ENCODE measurements at regions not wholly inside any gene's neighbourhood (a gene's known extent, or its start where the extent isn't known, plus 50 kb on each side); places are given as distances from the start of the nearest gene placed in this dataset.

DNA sequence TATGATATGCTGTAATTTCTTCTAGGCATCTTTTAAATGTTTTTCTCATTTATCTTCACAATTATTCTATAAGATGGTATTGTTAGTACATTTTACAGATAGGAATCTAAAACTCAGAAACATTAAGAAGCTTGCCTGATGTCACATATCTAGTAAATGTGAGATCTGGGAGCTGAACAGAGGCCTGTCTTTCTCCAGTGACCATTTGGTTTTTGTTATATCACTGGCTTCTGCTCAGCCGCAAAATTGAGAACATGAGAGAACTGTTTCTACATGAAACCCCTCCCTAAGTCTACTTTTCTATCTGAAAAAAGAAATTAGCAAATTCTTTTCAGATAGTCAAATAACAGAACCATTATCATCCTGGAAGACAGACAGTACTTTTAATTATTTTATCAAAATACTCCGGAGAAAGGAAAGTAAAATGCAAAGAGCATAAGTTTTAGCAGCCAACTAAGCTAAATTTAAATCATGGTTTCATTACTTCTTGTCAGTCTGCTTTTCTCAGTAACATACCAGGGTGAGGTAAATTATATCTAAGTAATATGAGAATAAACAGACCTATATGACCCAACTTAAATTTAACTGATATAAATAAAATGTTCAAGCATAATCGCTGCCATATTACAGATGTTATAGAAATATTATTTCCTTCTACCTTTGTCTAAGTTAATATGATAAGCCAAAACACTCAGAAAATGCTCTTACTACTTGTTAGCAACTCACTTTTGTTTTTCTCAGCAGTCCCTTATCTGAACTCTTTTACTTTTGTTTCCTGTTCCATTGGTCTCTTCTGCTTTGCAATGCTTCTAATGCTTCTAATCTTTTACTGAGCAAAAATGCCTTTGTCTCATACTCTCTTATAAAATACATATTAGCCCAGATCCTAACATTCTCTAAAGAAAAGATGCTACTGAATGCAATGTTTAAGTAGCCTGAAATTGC is 68.0 kb upstream of the MBNL1 start:
- H3K27ac ChIP-seq: peak overlapping the region; percentile 76
- H3K36me3 ChIP-seq: no peaks in the 10 kb centered on the region
- H3K27me3 ChIP-seq (ENCODE audit: low read depth): no peaks in the 10 kb centered on the region
- TF ChIP-seq, protein P1, sequence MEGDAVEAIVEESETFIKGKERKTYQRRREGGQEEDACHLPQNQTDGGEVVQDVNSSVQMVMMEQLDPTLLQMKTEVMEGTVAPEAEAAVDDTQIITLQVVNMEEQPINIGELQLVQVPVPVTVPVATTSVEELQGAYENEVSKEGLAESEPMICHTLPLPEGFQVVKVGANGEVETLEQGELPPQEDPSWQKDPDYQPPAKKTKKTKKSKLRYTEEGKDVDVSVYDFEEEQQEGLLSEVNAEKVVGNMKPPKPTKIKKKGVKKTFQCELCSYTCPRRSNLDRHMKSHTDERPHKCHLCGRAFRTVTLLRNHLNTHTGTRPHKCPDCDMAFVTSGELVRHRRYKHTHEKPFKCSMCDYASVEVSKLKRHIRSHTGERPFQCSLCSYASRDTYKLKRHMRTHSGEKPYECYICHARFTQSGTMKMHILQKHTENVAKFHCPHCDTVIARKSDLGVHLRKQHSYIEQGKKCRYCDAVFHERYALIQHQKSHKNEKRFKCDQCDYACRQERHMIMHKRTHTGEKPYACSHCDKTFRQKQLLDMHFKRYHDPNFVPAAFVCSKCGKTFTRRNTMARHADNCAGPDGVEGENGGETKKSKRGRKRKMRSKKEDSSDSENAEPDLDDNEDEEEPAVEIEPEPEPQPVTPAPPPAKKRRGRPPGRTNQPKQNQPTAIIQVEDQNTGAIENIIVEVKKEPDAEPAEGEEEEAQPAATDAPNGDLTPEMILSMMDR (IDR thresholded peaks at IDR 0.05): no peak
- no peaks in the 10 kb centered on the region for H3K9me3 ChIP-seq
- ATAC-seq (no peak), DNase-seq (no peak)
- H3K4me1 ChIP-seq: peaks cover 42% of the 10 kb centered on the region
- intact Hi-C loops (cut with DNase I): loop anchor here (10.0 kb wide), 1 partner anchor 64 kb away; the partner anchor contains the start of gene MBNL1
- H3K4me3 ChIP-seq: peak overlapping the region; percentile 18

DNA sequence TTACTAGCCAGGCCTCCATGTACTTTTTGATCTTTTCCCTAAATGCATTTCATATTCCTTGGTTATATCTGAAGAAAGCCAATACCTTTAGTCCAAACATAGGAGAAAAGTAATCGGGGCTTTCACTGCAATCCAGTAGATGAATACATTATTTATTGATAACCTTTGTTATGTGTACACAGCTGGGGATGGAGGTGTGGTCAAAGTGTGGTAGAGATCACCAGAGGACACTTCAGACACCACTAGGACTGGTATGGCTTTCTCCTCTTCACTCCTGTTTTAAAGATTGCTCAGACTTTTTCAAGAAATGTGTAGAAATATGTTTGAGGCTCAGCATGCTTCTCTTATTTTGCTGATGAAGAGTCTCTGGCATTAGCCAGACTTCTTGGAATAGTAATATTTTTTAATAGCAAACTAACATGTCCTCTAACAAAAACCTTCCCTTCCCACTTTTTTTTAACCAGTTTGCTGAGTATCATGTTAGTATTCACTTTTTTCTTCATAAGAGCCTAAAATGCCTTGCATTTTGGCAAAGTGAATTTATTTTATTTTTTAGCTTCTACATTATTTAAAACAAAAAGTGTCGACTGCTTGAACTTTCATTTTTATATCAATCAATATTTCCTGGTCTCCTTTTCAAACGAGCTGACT is 65.6 kb upstream of the MBNL1 start:
- TF ChIP-seq, protein P1 (IDR thresholded peaks at IDR 0.05): no peak
- DNase-seq: no peak
- peaks cover 42% of the 10 kb centered on the region for H3K4me1 ChIP-seq
- H3K9me3 ChIP-seq: no peaks in the 10 kb centered on the region
- no peaks in the 10 kb centered on the region for H3K36me3 ChIP-seq
- intact Hi-C loops (cut with DNase I): loop anchor here (10.0 kb wide), 1 partner anchor 62 kb away; the partner anchor contains the start of gene MBNL1
- peak; percentile 44 to 47 for ATAC-seq
- no peaks in the 10 kb centered on the region for H3K27me3 ChIP-seq (ENCODE audit: low read depth)
- peak overlapping the region; percentile 74 for H3K27ac ChIP-seq
- peak overlapping the region; percentile 41 for H3K4me3 ChIP-seq

DNA sequence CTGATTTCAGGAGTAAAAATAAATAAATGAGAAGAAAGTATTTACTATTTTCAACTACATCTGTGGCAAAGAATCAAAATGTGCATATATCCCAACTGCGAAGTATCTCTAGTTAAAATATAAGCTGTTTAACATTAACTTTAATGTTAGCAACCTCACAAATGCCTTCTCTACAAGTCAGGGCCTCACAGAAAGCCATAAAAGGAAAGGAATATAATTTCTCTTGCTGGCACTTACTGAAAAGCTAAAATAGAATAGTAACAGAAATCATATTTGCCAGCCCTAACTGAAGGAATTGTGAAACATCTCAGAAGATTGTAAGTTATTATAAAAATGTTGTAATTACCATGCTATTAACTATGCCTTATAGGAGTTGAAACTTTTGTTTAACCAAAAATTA is 65.1 kb upstream of the MBNL1 start:
- H3K9me3 ChIP-seq: no peaks in the 10 kb centered on the region
- ATAC-seq (no peak), DNase-seq (no peak)
- H3K4me3 ChIP-seq: peak overlapping the region; percentile 41
- peaks cover 38% of the 10 kb centered on the region for H3K4me1 ChIP-seq
- peak overlapping the region; percentile 74 for H3K27ac ChIP-seq
- H3K36me3 ChIP-seq: no peaks in the 10 kb centered on the region
- TF ChIP-seq, protein P1 (IDR thresholded peaks at IDR 0.05): no peak
- intact Hi-C loops (cut with DNase I): loop anchor here (10.0 kb wide), 1 partner anchor 61 kb away; the partner anchor contains the start of gene MBNL1
- H3K27me3 ChIP-seq (ENCODE audit: low read depth): no peaks in the 10 kb centered on the region

DNA sequence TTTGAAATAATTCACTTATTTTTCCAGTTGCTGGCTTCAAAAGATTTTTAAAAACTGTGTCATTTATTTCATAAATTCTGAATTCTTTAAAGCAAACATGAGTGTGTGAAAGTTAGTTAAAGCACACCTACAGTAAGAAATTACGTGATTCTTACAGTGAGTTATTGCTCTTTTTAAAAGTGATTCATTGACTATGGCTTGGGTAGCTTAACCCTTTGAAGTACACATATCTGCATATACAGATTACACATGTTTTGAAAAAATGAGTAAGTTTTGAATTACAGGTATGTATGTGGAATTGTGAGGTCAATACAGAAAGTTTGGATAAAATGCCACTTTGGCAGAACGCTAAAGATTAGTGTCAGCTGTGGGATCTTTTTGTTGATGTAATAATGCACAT is 64.5 kb upstream of the MBNL1 start:
- TF ChIP-seq, protein P1 (IDR thresholded peaks at IDR 0.05): no peak
- Histone ChIP-seq H3K36me3 (no peaks in the 10 kb centered on the region), H3K4me1 (peaks cover 34% of the 10 kb centered on the region), H3K27ac (peak overlapping the region; percentile 74), H3K4me3 (peak overlapping the region; percentile 41), H3K9me3 (no peaks in the 10 kb centered on the region), H3K27me3 (ENCODE audit: low read depth) (no peaks in the 10 kb centered on the region)
- DNase-seq (no peak), ATAC-seq (peak in 1 of 2 donors; percentile 53)
- intact Hi-C loops (cut with DNase I): loop anchor here (10.0 kb wide), 1 partner anchor 61 kb away; the partner anchor contains the start of gene MBNL1

DNA sequence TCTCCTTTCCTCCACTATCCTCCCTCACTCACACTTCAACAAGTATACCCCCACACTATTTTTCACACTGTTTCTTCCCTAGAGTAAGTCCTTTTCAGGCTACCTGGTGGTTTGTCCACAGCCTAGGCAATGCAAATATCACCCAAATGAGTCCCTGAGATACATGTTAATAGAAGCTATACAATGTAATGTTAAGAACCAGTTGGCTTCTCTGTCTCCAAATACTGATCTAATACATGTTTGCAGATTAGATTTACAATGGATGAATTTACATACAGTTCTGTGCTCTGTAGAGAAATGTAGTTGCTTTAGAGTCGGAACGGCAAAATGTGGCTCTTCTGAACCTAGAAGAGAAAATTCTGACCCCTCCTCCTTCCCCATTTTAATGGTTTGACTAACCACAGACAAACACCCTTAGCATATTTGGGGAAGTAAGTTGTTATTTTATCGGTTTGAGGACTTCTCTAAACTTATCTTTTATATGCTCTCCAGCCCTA is 63.6 kb upstream of the MBNL1 start:
- no peaks in the 10 kb centered on the region for H3K27me3 ChIP-seq (ENCODE audit: low read depth)
- intact Hi-C loops (cut with DNase I): loop anchor here (10.0 kb wide), 1 partner anchor 60 kb away; the partner anchor contains the start of gene MBNL1
- peaks cover 34% of the 10 kb centered on the region for H3K4me1 ChIP-seq
- no peak for DNase-seq
- no peaks in the 10 kb centered on the region for H3K9me3 ChIP-seq
- no peaks in the 10 kb centered on the region for H3K36me3 ChIP-seq
- peak overlapping the region; percentile 74 for H3K27ac ChIP-seq
- peak overlapping the region; percentile 41 for H3K4me3 ChIP-seq
- peak; percentile 74 to 84 for ATAC-seq
- TF ChIP-seq, protein P1 (IDR thresholded peaks at IDR 0.05): no peak

All from lower lobe of right lung (tissue), 2 donors.